GM18499 (cell line): ENCODE measurements at regions not wholly inside any gene's neighbourhood (a gene's known extent, or its start where the extent isn't known, plus 50 kb on each side); places are given as distances from the start of the nearest gene placed in this dataset.

Source experiments
- ATAC-seq: cut with Tn5 transposase; IDR thresholded peaks from one replicate; pipeline ENCODE4 v1.9.1; 2021; ENCODE audit warnings: moderate number of reproducible peaks; ENCODE audit not compliant: insufficient read depth, unreplicated experiment

DNA sequence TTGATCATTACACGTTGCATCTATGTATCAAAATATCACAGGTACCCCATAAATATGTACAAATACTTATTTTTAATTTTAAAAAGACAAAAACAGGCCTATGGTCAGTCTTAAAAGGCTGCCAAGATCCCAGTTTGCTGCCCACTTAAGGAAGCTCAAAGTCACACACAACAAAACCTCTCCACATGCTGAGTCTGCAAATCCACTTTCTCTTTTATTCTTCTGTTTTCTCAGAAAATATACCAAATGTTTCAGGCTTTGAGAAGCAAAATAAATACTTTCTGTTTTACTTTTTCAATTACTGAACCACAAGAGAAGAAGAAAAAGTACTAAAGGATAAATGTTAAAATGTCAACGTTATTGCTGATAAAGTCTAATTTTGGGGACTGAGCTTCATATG lies 107.8 kb upstream of the MANEA start:
- no peak for ATAC-seq

DNA sequence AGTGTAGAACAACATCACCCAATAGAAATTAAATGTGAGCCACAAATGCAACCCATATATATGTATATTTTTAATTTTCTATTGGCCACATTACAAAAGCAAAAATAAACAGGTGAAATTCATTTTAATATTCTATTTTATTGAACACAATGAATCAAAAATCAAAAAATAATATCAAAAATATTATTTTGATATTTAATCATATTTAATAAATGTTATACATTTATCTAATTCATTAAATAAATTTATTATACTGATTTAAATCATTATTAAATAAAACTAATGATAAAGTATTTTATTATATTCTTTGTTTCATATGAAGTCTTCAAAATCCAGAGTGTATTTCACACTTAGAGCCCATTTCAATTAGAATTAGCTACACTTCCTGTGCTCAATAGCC lies 98.4 kb upstream of the MANEA start:
- ATAC-seq: no peak

DNA sequence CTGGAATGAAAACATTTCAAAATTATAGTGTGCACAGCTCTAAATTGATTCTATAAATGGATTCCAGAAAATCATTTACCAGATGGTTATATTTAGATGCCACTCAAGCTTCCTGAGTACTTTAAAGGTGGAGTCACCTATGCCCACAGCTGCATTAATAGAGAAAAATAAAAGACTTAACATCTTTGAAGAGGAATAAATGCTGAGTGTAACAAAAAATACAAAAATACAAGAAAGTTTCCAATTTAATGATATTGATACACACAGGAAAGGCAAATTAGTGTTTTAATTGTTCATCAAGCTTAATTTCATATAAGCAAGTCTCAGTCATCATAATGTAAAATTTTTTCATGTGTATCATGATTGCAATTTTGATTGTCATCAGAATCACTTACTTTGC lies 89.5 kb upstream of the MANEA start:
- no peak for ATAC-seq

DNA sequence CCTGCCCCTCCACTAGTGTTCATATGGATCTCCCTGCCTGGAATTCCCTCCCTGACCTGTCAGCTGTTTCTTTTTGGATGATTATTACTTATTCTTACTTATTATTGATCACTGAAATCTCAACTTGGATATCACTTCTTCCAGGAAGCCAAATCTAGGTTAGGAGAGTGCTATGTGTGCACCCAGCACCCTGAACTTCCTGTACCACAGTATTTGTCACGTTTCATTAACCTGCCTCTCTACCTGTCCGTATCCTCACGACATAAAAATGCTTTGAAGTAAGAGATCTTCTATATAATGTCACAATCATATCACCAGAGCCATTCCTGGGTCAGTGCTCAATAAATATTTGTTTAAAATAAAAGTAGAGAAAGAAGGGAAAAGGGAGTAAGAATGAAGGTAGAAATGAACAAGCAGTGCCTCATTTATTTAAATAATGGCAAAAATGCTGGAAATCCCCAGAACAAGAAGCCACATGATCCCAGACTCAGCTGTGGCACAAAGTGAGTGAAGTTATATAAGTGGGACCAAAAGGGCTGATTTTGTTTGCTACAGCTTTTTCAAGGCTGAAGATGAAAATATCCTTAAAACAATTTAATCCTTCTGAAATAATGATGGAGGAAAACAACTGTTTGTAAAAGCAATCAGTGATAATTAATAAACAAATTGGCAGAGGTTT lies 88.0 kb upstream of the MANEA start:
- ATAC-seq: no peak

DNA sequence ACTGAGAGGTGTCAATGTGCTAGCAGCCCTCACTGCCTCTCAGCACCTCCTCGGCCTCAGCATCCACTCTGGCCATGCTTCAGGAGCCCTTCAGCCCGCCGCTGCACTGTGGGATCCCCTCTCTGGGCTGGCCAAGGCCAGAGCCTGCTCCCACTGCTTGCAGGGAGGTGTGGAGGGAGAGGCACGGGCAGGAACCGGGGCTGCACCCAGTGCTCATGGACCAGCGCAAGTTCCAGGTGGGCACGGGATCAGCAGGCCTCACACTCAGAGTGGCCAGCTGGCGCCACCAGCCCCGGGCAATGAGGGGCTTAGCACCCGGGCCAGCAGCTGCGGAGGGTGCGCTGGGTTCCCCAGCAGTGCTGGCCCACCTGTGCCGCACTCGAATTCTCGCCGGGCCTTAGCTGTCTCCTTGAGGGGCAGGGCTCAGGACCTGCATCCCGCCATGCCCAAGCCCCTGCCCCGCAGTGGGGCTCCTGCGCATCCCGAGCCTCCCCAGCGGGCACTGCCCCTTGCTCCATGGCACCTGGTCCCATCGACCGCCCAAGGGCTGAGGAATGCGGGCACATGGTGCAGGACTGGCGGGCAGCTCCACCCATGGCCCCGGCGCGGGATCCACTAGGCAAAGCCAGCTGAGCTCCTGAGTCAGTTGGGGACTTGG lies 80.4 kb upstream of the MANEA start:
- ATAC-seq: no peak

DNA sequence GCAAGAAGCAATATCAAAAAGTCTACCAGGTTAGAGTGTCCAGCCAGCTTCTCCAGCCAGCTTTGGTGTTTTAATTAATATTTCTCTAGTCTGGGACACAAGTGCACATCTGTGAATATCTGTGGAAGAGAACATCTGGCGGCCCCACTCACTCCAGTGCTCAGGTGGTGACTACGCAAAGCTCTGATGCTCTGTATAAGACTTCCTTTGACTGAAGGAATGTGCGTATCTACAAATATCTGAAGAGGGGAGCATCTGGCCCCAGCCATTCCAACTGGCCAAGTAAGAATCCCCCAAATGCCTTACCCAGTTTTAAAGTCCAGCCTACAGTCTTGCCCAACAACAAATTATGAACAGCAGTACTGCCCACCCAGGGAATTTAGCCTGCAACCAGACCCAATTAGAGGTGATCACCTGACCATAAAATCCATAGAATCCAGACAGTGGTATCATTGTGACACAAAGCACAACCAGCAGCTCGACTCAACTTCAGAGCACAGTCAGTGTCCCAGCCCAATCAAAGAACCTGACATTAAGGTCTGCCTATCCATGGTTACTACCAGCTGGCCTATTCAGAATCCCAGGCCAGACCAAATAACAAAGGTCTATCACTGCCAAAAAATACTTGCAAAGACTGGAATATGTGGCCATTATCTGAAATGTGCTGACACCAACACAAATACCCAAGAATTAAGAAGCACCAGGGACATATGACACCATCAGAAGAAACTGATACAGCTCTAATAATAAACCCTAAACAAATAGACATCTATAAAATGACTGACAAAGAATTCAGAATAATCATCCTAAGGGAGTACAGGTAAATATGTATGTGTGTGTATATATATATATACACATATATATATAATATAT lies 76.1 kb upstream of the MANEA start:
- no peak for ATAC-seq

DNA sequence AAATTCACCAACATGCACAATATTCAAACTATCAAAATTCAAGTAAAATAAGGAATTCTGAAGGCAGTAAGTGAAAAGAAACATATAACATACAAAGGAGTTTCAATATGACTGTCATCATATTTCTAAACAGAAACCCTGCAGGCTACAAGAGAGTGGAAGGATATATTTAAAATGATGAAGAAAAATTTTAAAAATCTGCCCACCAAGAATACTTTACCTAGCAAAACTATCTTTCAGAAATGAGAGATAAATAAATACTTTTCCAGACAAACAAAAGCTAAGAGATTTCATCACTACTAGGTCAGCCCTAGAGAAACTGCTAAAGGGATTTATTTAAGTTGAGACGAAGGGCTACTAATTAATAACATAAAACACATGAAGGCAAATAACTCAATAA lies 73.8 kb upstream of the MANEA start:
- no peak for ATAC-seq

DNA sequence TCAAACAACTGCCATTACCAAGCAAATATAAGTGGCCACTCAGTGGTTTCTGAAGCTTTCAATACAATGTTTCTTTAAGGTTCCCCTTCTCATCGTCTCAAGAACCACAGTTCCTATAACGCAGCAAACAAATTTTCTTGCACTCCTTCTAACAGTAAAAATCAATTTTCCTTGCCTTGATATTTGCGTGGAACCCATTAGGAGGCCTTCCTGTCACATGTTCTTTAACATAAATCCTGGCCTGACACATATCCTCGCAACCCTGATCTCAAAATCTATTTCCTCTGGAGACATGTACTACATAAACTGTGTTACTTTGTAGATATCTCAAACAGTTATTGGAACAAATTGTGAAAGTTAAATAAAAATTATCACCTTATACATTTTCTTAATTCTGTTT lies 65.9 kb upstream of the MANEA start:
- no peak for ATAC-seq

DNA sequence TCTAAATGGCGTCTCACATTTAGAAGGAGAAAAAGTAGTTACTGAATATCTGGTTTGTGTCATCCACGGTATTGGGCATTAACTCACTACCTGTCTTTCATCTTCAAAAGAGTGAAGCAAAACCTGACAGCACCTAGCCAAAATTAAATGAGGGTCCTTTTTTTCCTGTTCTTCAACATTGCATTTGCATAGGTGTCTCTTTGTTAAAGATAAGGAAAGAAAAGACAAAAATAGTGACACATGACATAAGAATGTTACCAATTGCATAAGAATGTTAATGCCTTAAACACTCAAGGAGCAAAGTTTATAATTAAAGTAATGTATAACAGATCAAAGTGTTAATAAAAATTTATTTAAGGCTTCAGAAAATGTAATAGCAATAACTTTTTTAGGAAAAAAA lies 61.4 kb upstream of the MANEA start:
- ATAC-seq: no peak

DNA sequence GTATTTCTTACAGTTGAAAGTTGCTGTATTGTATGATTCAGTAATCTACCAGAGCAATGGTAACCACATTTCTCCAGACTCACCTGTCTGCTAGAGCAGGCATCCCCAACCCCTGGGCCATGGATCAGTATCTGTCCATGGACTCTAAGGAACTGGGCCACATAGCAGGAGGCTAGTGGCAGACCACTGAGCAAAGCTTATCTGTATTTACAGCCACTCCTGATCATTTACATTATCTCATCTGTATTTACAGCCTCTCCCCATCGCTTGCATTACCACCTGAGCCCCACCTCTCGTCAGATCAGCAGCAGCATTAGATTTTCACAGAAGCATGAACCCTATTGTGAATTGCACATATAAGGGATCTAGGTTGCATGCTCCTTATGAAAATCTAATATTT lies 60.3 kb upstream of the MANEA start:
- ATAC-seq: no peak

DNA sequence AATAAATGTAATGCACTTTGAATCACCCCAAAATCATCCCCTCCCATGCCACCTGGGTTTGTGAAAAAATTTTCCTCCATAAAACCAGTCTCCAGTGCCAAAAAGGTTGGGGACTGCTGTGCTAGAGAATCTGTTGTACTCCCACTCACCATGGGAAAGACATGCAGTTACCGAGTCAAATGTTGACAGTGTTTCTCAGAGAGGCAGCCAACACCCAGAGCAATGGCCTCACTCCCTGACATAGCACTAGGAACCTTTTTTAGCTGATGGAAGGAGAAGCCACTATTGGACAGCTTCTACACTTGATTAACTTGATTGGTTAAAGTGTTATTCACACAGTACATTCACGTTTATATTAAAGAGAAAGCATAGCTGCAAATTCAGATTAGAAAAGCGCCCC lies 59.8 kb upstream of the MANEA start:
- ATAC-seq: no peak

DNA sequence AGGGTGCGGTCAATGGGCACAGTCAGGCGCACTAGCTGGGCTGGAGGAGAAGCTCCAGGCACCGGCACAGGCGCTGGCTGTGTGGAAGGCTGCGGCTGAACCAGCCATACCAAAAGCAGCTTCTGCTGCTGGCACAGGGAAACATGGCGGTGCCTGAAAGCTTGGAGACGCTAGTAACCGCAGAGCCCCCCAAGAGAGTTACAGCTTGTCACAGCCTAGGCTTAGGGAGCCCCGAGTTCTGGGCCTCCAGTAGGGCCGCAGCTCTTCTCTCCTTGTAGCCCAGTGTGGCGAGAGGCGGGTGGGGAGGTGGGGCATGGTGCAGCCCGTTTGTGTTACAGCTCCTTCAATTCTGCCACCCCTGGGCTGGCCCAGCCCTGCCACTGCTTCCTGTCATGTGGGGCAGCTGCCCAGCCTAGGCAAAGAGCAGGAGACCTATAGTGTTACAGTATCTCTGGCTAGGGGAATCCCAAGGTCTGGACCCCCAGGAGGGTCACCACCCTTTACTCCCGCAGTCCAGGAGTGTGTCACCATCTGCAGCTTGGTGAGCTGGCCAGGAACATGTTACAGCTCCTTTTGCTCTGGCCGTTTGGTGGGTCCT lies 58.6 kb upstream of the MANEA start:
- no peak for ATAC-seq

DNA sequence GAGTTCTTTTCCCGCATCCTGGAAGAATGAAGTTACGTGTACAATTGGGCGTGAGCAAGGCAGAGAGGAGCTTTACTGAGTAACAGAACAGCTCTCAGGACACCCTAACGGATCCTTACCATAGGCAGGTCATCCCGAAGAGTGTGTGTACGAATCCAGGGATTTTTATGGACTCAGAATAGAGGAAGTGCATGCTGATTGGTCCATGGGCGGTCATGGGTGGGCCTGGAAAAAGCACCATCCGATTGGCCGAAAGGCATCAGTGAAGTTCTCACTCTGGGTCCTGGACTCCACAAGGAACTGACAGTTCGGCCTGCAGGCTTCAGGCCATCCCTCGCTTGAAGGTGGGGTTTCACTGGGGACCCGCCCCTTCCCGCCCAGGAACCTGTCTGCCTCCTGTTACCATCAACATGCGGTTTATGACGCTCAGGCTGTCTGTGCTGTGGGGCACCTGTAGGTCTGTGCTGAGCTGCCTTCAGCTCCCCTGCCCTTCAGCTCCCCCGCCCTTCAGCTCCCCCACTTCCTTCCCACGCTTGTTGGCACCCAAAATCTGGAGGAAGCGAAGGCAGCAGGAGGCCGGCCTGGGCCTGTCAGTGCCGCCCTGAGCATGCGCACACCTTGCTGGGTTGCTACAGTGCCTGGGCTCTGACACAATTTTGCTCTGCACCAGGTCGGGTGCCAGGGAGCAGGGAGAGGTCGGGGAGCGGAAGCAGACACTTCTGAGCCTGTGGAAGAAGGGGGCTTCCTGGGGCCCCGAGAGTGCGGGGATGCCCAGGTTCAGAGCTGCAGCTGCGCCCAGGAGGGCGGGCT lies 57.9 kb upstream of the MANEA start:
- ATAC-seq: no peak

DNA sequence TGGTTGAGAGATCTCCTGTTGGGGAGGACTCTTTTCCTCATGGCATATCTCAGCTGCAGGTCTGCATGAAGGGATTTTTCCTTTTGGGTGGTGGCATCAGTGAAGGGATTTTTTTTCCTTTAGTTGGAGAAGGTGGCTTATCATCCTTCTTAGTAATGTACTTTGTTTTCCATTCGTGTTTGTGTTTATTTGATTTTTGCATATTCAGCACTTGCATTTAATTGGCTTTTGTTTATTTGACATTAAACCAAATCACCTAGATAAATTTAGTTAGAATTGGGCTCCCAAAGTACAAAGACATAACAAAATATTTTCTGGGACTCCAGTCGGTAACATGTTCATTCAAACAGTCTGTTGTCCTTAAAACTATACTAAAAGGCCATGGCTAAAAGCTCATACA lies 56.2 kb upstream of the MANEA start:
- no peak for ATAC-seq
